GM12864 (cell line): ENCODE measurements at regions not wholly inside any gene's neighbourhood (a gene's known extent, or its start where the extent isn't known, plus 50 kb on each side); places are given as distances from the start of the nearest gene placed in this dataset.
"Not testable (repeated sequence)": the region's sequence is repeated elsewhere in the genome, so short reads cannot be mapped to it uniquely, and the experiment has no call there.

ENCODE experiments used
- DNase-seq: peaks from one replicate; pipeline ENCODE4 v3.0.0-alpha.2; 2011; ENCODE audit warnings: low read depth
- H3K4me3 ChIP-seq: 2 replicates; pipeline ENCODE4 v1.5.1; 2011; ENCODE audit warnings: mild to moderate bottlenecking, low read depth, low read length, control low read depth
- CTCF ChIP-seq: IDR thresholded peaks from 2 replicates; pipeline ENCODE4 v1.5.1; 2011; ENCODE audit warnings: low read depth, mild to moderate bottlenecking, moderate library complexity, low read length, control low read depth, inconsistent platforms; ENCODE audit errors: missing control alignments

DNA sequence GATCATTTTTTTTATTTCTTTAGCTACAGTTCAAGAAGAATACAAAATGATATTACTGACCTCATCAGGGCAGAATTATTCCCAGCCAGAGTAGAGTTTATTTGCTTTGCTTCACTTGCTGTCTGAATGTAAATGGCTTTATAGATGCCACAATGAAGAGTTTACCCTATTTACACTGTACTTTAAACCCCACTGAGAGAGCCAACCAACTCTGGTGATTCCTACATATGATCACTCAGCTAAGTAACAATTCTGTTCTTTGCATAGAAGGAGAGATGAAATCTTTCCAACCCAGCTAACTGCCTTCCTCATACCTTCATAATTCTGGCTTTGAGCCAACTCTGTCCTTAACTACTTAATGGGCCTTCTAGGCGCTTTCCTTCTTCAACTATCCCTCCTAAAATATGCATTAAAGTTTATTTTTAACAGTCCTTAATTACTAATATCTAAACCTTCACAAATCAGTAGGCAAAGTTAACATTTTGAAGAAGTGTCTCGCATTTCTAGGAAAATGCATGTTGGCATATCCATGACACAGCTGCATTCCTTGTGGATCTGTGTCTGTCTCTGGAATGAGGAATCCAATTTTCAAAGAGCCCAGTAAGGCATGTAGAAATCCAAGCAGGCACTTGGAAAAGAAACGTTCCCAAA is 284.8 kb upstream of the GRAMD2B start:
- no peak for TF ChIP-seq CTCF
- no peak for DNase-seq

GRCh38 chr5:126139086-126139485 is 284.1 kb upstream of the GRAMD2B start:
- H3K4me3 ChIP-seq: no peak overlapping the region
- DNase-seq: no peak
- no peak for TF ChIP-seq CTCF

More for the DNA sequence above, 284.8 kb upstream of the GRAMD2B start:
- no peak overlapping the region for H3K4me3 ChIP-seq

- DNase-seq: no peak
- no peak overlapping the region for H3K4me3 ChIP-seq
- TF ChIP-seq CTCF: no peak
These were observed 283.4 kb upstream of the GRAMD2B start for GRCh38 chr5:126139773-126140172.

GRCh38 chr5:126143622-126144021 is 279.6 kb upstream of the GRAMD2B start:
- no peak overlapping the region for H3K4me3 ChIP-seq
- TF ChIP-seq CTCF: no peak
- DNase-seq: no peak

DNA sequence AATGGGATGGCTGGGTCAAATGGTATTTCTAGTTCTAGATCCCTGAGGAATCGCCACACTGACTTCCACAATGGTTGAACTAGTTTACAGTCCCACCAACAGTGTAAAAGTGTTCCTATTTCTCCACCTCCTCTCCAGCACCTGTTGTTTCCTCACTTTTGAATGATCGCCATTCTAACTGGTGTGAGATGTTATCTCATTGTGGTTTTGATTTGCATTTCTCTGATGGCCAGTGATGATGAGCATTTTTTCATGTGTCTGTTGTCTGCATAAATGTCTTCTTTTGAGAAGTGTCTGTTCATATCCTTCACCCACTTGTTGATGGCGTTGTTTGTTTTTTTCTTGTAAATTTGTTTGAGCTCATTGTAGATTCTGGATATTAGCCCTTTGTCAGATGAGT is 272.9 kb upstream of the GRAMD2B start:
- not testable (repeated sequence) for DNase-seq, H3K4me3 ChIP-seq

DNA sequence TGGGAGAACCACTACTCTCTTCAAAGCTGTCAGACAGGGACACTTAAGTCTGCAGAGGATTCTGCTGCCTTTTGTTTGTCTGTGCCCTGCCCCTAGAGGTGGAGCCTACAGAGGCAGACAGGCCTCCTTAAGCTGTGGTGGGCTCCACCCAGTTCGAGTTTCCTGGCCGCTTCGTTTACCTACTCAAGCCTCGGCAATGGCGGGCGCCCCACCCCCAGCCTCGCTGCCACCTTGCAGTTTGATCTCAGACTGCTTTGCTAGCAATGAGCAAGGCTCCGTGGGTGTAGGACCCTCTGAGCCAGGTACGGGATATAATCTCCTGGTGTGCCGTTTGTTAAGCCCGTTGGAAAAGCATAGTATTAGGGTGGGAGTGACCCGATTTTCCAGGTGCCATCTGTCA is 267.9 kb upstream of the GRAMD2B start:
- H3K4me3 ChIP-seq, DNase-seq: not testable (repeated sequence)

DNA sequence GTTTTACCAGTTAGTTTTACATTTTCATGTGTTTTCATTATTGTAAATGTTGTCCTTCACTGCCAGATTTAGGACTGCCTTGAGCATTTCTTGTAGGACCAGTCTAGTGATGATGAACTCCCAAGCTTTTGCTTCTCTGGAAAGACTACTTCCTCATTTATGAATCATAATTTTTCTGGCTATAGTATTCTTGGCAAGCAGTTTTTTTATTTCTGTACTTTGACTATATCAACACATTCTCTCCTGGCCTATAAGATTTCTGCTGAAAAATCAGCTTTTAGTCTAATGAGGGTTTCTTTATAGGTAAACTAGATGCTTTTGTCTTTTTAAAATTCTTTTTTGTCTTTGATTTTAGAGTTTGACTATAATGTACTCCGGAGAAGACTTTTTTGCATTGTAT is 256.8 kb upstream of the GRAMD2B start:
- DNase-seq: no peak
- TF ChIP-seq CTCF: no peak
- H3K4me3 ChIP-seq: no peak overlapping the region

- no peak overlapping the region for H3K4me3 ChIP-seq
- DNase-seq: no peak
- no peak for TF ChIP-seq CTCF
These were observed 254.4 kb upstream of the GRAMD2B start for GRCh38 chr5:126168785-126169184.
